ENCODE measurements at regions not wholly inside any gene's neighbourhood (a gene's known extent, or its start where the extent isn't known, plus 50 kb on each side); places are given as distances from the start of the nearest gene placed in this dataset.

DNA sequence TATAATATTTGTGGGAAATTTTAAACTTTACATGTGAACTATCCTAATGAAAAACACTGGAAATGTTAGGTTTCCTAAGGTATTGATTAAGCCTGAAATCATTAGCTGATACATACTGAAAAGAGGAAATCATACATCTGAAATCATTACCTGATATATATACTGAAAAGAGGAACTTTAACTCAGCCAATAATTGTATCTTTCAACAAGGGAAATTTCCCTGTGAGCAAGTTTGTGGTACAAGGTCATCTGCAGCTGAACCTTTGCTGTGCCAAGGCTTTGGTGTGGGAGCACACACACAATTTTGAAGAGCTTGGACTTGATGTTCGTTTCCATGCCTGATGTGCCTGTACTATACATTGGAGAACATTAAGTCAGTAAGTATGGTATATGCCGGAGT lies 131.9 kb upstream of the USP9X start:
- Mint-ChIP-seq H3K9me3 (peaks cover 59 to 65% of the 10 kb centered on the region in 2 experiments), H3K4me1 (peaks cover 24 to 28% of the 10 kb centered on the region in 2 experiments), H3K27ac (no peak overlapping the region), H3K36me3 (ENCODE audit: insufficient read depth in 1 of 3, low read depth in 3 of 3) (peaks cover 10 to 26% (median 12%) of the 10 kb centered on the region in 3 experiments), H3K27me3 (ENCODE audit: low read depth) (no peaks in the 10 kb centered on the region), H3K4me3 (no peak overlapping the region)
- Histone ChIP-seq H3T11ph (ENCODE audit: low read length) (no peak overlapping the region), H2BK120ac (ENCODE audit: low read depth, low read length, poor library complexity, severe bottlenecking) (no peak overlapping the region), H2BK5ac (ENCODE audit: insufficient read length, low read length) (no peak overlapping the region), H2BK15ac (ENCODE audit: low read depth, low read length) (no peak overlapping the region), H4K20me1 (ENCODE audit: control insufficient read depth, insufficient read depth, insufficient read length) (no peaks in the 10 kb centered on the region), H3K4me2 (ENCODE audit: insufficient read depth, insufficient read length, low read length) (no peak overlapping the region), H2AFZ (ENCODE audit: low read length) (no peak overlapping the region), H3K23me2 (ENCODE audit: insufficient read length, low read depth, low read length, poor library complexity, severe bottlenecking) (no peaks in the 10 kb centered on the region), H3K9me3 (ENCODE audit: control insufficient read depth, low read depth, low read length) (no peaks in the 10 kb centered on the region), H4K91ac (ENCODE audit: insufficient read length, low read depth, low read length) (no peak overlapping the region), H3K27ac (ENCODE audit: insufficient read length, low read depth, low read length) (no peak overlapping the region), H3K79me2 (ENCODE audit: insufficient read depth, low read length) (no peaks in the 10 kb centered on the region), H3K14ac (ENCODE audit: insufficient read depth, low read length) (no peak overlapping the region), H3K4ac (ENCODE audit: low read depth, low read length) (no peak overlapping the region), H3K27me3 (ENCODE audit: insufficient read depth, low read length) (no peaks in the 10 kb centered on the region), H3K9ac (ENCODE audit: extremely low read depth, insufficient read length, low read length) (no peak overlapping the region), H3K23ac (ENCODE audit: insufficient read length, low read depth, low read length) (no peak overlapping the region), H2BK20ac (ENCODE audit: low read depth, low read length, poor library complexity, severe bottlenecking) (no peak overlapping the region), H2BK12ac (ENCODE audit: insufficient read length, low read depth, low read length) (no peak overlapping the region), H3K18ac (ENCODE audit: insufficient read length, low read depth, low read length) (no peak overlapping the region), H3K4me1 (ENCODE audit: insufficient read depth, low read length) (peaks cover 7% of the 10 kb centered on the region; the same call in 1 of the 2 replicates), H4K5ac (ENCODE audit: insufficient read length, low read depth, low read length) (no peak overlapping the region), H4K8ac (replicated peaks; ENCODE audit: insufficient read length, low read depth, low read length) (no peak overlapping the region), H3K56ac (ENCODE audit: insufficient read length, low read depth, low read length) (no peak overlapping the region), H2AK5ac (ENCODE audit: insufficient read length, low read length) (peak overlapping the region; percentile 57), H3K79me1 (ENCODE audit: insufficient read depth, low read depth, low read length, poor library complexity, severe bottlenecking) (no peaks in the 10 kb centered on the region)
- no peak for DNase-seq
- no peak for TF ChIP-seq CTCF (conservative IDR thresholded peaks at IDR 0.05)
- WGBS (ENCODE audit: extremely low coverage, insufficient read length, low lambda C conversion rate) = no CpG with 5 or more reads among the region's 2 CpGs
